Fibroblast of the conjunctiva (primary cell): ENCODE measurements at regions not wholly inside any gene's neighbourhood (a gene's known extent, or its start where the extent isn't known, plus 50 kb on each side); places are given as distances from the start of the nearest gene placed in this dataset.
A peak's percentile ranks its signal among the peaks of the same experiment; 100 is the strongest.
"Not testable (repeated sequence)": the region's sequence is repeated elsewhere in the genome, so short reads cannot be mapped to it uniquely, and the experiment has no call there.

Experiments
- DNase-seq: peaks from one replicate; pipeline ENCODE4 v3.0.0-alpha.2; 2010; ENCODE audit warnings: low read depth

GRCh38 chr7:113383638-113384037 lies 265.3 kb upstream of the SMIM30 start:
- DNase-seq, result no peak

GRCh38 chr7:113379746-113380145 lies 261.4 kb upstream of the SMIM30 start:
- no peak for DNase-seq

- peak; percentile 53 for DNase-seq
These were observed 256.6 kb upstream of the SMIM30 start for GRCh38 chr7:113374955-113375354.

DNA sequence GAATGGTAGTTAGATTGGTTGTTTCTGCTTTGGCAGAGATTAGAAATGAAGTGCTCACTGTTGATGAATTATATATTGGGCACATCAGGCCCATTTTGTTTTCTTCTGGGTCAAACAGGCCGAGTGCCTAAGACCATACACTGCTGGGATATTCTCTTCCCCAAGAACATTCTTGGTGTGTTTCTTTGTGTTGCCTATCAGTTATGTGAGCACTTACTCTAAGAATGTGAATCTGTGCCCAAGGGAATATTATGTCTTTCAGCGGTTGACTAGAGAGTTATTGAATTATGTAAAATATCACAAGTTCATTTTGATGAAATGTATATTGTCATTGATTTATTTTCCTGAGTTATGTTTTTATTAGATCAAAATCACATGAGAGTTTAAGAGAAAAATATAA lies 255.5 kb upstream of the SMIM30 start:
- DNase-seq, result no peak

- peak; percentile 37 for DNase-seq
These were observed 253.2 kb upstream of the SMIM30 start for GRCh38 chr7:113371416-113372043.

- DNase-seq, result peak; percentile 20
These were observed 252.6 kb upstream of the SMIM30 start for GRCh38 chr7:113370910-113371309.

- no peak for DNase-seq
These were observed 249.9 kb upstream of the SMIM30 start for GRCh38 chr7:113368256-113368655.

DNA sequence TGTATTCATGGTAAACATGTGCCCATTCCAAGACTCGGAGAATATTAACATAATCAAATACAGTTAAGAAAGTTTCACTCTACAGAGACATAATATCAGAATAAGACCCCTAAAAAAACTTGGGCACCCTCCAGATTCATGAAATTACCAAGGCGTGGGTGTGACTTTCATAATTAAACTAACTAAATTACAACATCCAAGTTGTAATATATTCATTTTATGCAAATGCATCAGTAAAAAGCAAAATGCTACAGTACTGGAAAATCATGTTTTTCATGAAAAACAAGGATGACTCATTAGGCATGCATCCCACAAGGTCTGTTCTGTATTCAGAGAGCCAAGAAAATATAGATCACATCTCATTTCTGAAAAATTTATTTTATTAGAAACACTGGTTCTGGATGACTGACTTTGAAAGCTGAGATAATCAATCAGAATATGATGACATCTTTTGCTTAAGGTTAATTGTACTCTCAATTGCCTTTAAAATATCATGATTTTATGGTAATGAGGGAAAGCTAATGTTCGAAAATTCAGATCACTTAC lies 248.8 kb upstream of the SMIM30 start:
- no peak for DNase-seq

- no peak for DNase-seq
These were observed 247.8 kb upstream of the SMIM30 start for GRCh38 chr7:113366122-113366521.

GRCh38 chr7:113349339-113349738 lies 231.0 kb upstream of the SMIM30 start:
- no peak for DNase-seq

DNA sequence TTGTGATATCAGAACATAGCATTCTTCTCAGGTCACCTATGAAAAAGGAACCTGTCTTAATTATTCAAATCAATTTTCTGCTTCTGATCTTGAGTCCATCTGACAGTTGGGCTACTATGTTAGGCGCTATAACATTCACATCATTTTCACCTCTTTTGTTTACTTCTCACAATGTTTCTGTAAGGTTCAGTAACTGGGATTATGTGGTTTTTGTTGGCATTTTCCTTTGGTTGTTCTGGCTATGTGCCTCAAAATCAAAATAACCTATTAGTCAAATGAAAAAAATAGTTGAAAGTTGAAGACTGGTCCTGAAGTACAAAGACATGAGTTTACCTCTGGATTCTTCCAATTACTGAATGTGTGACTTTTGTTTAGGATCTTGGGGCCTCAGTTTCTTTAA lies 221.3 kb upstream of the SMIM30 start:
- no peak for DNase-seq

GRCh38 chr7:113338071-113338696 lies 219.8 kb upstream of the SMIM30 start:
- no peak for DNase-seq

GRCh38 chr7:113336838-113337237 lies 218.5 kb upstream of the SMIM30 start:
- DNase-seq, result not testable (repeated sequence)

DNA sequence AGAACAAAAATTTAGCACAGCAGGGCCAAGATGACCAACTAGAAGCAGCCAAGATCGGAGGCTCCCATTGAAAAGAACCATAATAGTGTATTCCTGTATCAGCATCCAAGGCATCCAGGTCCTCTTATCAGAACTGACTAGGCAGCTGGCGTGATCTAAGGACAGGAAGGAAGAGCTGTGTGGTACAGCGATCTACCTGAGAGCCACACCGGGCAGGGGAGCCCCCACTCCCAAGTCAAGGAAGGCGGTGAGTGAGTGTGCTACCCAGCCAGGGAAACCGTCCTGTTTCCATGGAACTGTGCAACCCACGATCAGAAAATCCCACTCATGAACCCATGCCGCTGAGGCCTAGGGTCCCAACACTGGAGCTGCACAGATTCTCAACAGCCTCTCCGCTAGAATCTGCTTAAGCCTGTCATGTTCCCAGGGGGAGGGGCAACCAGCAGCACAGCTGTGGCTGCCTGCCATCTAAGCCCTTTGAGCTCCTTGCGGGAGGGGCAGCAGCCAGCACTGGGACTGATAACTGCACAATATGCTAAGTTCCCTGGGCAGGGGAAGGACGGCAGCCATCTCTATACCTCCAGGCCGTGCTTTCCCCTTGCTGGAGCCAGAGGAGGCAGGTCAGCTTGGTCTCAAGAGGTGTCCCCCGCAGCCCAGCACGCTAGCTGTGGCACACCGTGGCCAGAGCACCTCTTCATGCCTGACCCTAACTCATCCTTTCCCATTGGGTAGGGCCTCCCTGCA lies 213.0 kb upstream of the SMIM30 start:
- no peak for DNase-seq

- DNase-seq, result no peak
These were observed 202.8 kb upstream of the SMIM30 start for GRCh38 chr7:113321201-113321600.

- DNase-seq, result no peak
These were observed 202.1 kb upstream of the SMIM30 start for GRCh38 chr7:113320419-113320818.

DNA sequence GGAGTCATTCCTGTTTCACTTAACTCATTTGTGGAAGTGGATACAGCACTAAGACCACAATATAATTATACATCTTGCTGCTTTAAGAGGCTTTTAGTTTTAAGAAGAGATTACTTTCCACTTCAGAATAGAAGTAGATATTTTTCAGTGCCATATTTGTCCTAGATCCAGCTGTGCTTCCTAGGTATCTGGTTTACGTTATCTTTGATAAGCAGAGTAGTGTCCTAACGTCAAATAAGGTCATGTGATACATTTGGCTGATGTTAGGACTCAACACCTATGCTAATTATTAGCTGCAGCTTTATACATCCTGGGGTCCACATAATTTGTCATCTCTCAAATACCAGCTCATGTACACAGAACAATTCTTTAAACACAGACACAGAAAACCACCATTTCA lies 196.2 kb upstream of the SMIM30 start:
- no peak for DNase-seq

- no peak for DNase-seq
These were observed 190.0 kb upstream of the SMIM30 start for GRCh38 chr7:113308399-113308798.

DNA sequence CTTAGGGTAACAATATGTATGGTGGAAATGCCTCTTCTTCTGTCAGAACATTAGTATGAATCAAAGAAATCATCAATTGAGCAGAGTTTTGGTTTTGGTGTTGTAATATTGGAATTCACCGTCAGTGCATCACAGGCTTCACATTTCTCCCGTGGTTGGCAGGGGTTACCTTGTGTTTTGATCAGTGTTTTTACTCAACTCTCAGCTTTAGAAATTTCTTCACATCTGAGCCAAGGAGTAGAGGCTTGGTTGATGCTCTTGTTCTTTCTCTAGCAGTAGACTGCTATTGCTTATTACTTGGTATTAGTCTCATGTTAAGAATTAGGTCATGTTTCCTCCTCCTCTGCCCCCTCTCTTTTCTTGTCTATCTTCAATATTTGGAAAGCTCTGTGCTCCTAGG lies 188.8 kb upstream of the SMIM30 start:
- no peak for DNase-seq

DNA sequence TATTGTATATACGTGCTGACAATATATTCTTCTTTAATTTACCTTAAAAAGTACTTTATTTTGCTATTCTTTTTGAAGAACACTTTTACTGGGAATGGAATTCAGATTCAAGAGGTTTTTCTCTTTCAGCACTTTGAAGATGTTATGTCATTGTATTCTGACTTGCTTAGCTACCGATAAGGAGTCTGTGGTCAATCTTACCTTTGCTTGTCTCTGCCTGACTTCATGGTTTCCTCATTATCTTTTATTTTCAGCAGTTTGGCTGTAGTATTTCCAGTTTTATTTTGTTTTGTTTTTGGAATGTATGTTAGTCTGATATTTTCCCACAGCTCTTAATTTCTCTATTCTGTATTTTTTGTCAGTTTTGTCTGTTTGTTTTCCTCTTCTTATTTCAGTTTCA lies 187.9 kb upstream of the SMIM30 start:
- DNase-seq, result no peak

GRCh38 chr7:113304104-113304503 lies 185.8 kb upstream of the SMIM30 start:
- no peak for DNase-seq

DNA sequence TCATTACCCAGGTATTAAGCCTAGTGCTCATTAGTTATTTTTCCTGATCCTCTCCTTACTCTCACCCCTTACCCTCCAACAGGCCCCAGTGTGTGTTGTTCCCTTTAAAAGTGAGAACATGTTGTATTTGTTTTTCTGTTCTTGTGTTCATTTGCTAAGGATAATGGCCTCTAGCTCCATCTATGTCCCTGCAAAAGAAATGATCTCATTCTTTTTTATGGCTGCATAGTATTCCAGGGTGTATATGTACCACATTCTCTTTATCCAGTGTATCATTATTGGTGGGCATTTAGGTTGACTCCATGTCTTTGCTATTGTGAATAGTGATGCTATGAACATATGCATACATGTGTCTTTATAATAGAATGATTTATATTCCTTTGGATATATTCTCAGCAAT lies 185.0 kb upstream of the SMIM30 start:
- DNase-seq, result not testable (repeated sequence)

- no peak for DNase-seq
These were observed 183.6 kb upstream of the SMIM30 start for GRCh38 chr7:113301983-113302382.
